HepG2 (cell line): ENCODE measurements at regions not wholly inside any gene's neighbourhood (a gene's known extent, or its start where the extent isn't known, plus 50 kb on each side); places are given as distances from the start of the nearest gene placed in this dataset.
A peak's percentile ranks its signal among the peaks of the same experiment; 100 is the strongest.

Experiments
- ATAC-seq: fragments of 200-7000 bp; cut with Tn5 transposase; 3 replicates; pipeline ENCODE4 v1.9.1; 2020; ENCODE audit warnings: mild to moderate bottlenecking, moderate library complexity
- BruUV-seq: library from RNA; stranded (reverse); fragments of 400-500 nt; replicated peaks from 2 replicates; lab custom pipeline; 2021; lab: Mats Ljungman, UMichigan
- CTCF ChIA-PET: fragments of 300-600 bp; formaldehyde crosslinking; extraction: SDS; loops from one replicate; lab custom pipeline; 2021; ENCODE audit warnings: low total read pairs, inconsistent platforms, low intra/inter-chr PET ratio; lab: Yijun Ruan, JAX
- POLR2A ChIA-PET: fragments of 350-600 bp; sonication (Branson Sonifier 250); formaldehyde crosslinking; loops from one replicate; lab custom pipeline; 2020; ENCODE audit warnings: antibody characterized with exemption, inconsistent platforms; lab: Yijun Ruan, JAX
- DNase-seq: peaks from one replicate; pipeline ENCODE4 v3.0.0-alpha.2; 2015; ENCODE audit warnings: low spot score
- FAIRE-seq: peaks from 3 replicates; lab custom pipeline; 2011; peaks lifted over from hg19 to GRCh38; lab: Jason Lieb, UNC
- H2AFZ ChIP-seq: one replicate; pipeline ENCODE4 v1.6.1; 2011; ENCODE audit warnings: low read length, inconsistent platforms
- H3K27ac ChIP-seq: fragments of 300-600 bp; 3 replicates; pipeline ENCODE4 v1.8.0; 2011; ENCODE audit warnings: mixed run types, mild to moderate bottlenecking, mixed read lengths, low read length, inconsistent platforms; ENCODE audit not compliant: insufficient read depth; ENCODE audit errors: extremely low read length
- H3K27me3 ChIP-seq, 2 experiments: fragments of 200-600 bp in 1 of 2; 2 replicates in 1 of 2; 3 replicates in 1 of 2; pipeline versions ENCODE4 v1.6.0 to v1.8.0; 2011; ENCODE audit warnings: low read length in 2 of 2, mild to moderate bottlenecking in 2 of 2, moderate library complexity in 2 of 2, inconsistent platforms in 1 of 2; ENCODE audit not compliant: insufficient read depth in 2 of 2, control insufficient read depth in 1 of 2
- H3K36me3 ChIP-seq, 2 experiments: fragments of 200-600 bp in 1 of 2; replicated peaks in 1 of 2; 2 replicates in 1 of 2; 3 replicates in 1 of 2; pipeline versions ENCODE4 v1.5.1 to v1.8.0; 2011; ENCODE audit warnings: low read length in 2 of 2, inconsistent platforms in 1 of 2; ENCODE audit not compliant: insufficient read depth in 2 of 2, control insufficient read depth in 1 of 2
- H3K4me1 ChIP-seq: 2 replicates; pipeline ENCODE4 v1.5.1; 2012; ENCODE audit warnings: low read length, inconsistent platforms; ENCODE audit not compliant: insufficient read depth
- H3K4me2 ChIP-seq: 2 replicates; pipeline ENCODE4 v1.6.0; 2011; ENCODE audit warnings: low read depth, low read length, inconsistent platforms
- H3K4me3 ChIP-seq, 3 experiments: fragments of 200-600 bp in 1 of 3; sonication (generic), shearing (Covaris generic) in 1 of 3; replicated peaks in 1 of 3; 2 replicates each; pipeline ENCODE4 v1.5.1; 2011 to 2016; ENCODE audit warnings: low read length in 3 of 3, inconsistent platforms in 2 of 3, low read depth in 2 of 3, mild to moderate bottlenecking in 2 of 3, control low read depth in 1 of 3, mixed read lengths in 1 of 3; ENCODE audit not compliant: insufficient read depth in 1 of 3
- H3K79me2 ChIP-seq: one replicate; pipeline ENCODE4 v1.6.1; 2011; ENCODE audit warnings: low read length, inconsistent platforms; ENCODE audit not compliant: insufficient read depth
- H3K9ac ChIP-seq: 2 replicates; pipeline ENCODE4 v1.6.0; 2011; ENCODE audit warnings: mild to moderate bottlenecking, low read depth, low read length, inconsistent platforms; ENCODE audit not compliant: insufficient read depth
- H3K9me3 ChIP-seq: 2 replicates; pipeline ENCODE4 v1.5.1; 2012; ENCODE audit warnings: mild to moderate bottlenecking, low read length
- H4K20me1 ChIP-seq: 2 replicates; pipeline ENCODE4 v1.6.0; 2011; ENCODE audit warnings: inconsistent platforms, mild to moderate bottlenecking, low read length, moderate library complexity; ENCODE audit not compliant: insufficient read depth
- CCDC6 ChIP-seq: sonication (generic); formaldehyde crosslinking; IDR thresholded peaks from 2 replicates; pipeline ENCODE4 v1.8.1; 2022; ENCODE audit warnings: mild to moderate bottlenecking, missing genetic modification reagents, moderate library complexity
- CEBPG ChIP-seq: IDR thresholded peaks from 2 replicates; pipeline ENCODE4 v1.6.1; 2016
- EHMT2 ChIP-seq: fragments of 200-600 bp; sonication (generic); IDR thresholded peaks from 2 replicates; pipeline ENCODE4 v1.7.0; 2017; ENCODE audit warnings: antibody characterized with exemption, low read depth, low read length, borderline replicate concordance
- ETS1 ChIP-seq: sonication (generic); formaldehyde crosslinking; IDR thresholded peaks from 2 replicates; pipeline ENCODE4 v1.4.0; 2020; ENCODE audit warnings: missing genetic modification reagents
- ISL2 ChIP-seq: sonication (generic); formaldehyde crosslinking; IDR thresholded peaks from 2 replicates; pipeline ENCODE4 v1.5.0; 2020; ENCODE audit warnings: missing genetic modification reagents
- MTF1 ChIP-seq: sonication (generic); formaldehyde crosslinking; IDR thresholded peaks from 2 replicates; pipeline ENCODE4 v1.5.0; 2020; ENCODE audit warnings: missing genetic modification reagents
- NFE2L2 ChIP-seq: fragments of 150-350 bp; IDR thresholded peaks from 2 replicates; pipeline ENCODE4 v1.6.1; 2014; ENCODE audit warnings: low read length
- SMAD3 ChIP-seq: sonication (generic); formaldehyde crosslinking; IDR thresholded peaks from 2 replicates; pipeline ENCODE4 v1.4.0; 2020; ENCODE audit warnings: missing genetic modification reagents
- TEAD2 ChIP-seq: sonication (generic); formaldehyde crosslinking; IDR thresholded peaks from 2 replicates; pipeline ENCODE4 v1.9.0; 2021; ENCODE audit warnings: missing genetic modification reagents
- TSC22D2 ChIP-seq: sonication (generic); formaldehyde crosslinking; IDR thresholded peaks from 2 replicates; pipeline ENCODE4 v1.5.1; 2020; ENCODE audit warnings: missing genetic modification reagents, mild to moderate bottlenecking, borderline replicate concordance
- ZNF143 ChIP-seq: sonication (generic); formaldehyde crosslinking; IDR thresholded peaks from 2 replicates; pipeline ENCODE4 v1.4.0; 2020; ENCODE audit warnings: missing genetic modification reagents
- ZNF20 ChIP-seq: sonication (generic); formaldehyde crosslinking; IDR thresholded peaks from 2 replicates; pipeline ENCODE4 v1.4.0; 2020; ENCODE audit warnings: mild to moderate bottlenecking, moderate library complexity, missing genetic modification reagents
- ZNF264 ChIP-seq: sonication (generic); formaldehyde crosslinking; IDR thresholded peaks from 2 replicates; pipeline ENCODE4 v1.4.0; 2020; ENCODE audit warnings: missing genetic modification reagents
- ZNF572 ChIP-seq: sonication (generic); formaldehyde crosslinking; IDR thresholded peaks from 2 replicates; pipeline ENCODE4 v1.5.1; 2020; ENCODE audit warnings: mild to moderate bottlenecking, missing genetic modification reagents
- WGBS: methylation state at CpG from one replicate; pipeline ENCODE4 v1.1.6; 2017; ENCODE audit warnings: low lambda C conversion rate; 5-methylcytosine and 5-hydroxymethylcytosine counted together
- in situ Hi-C: cut with HindIII; loops from 2 replicates; pipeline ENCODE4 v1.10.0; 2017; ENCODE audit warnings: low pct_unique_long_range_greater_than_20kb; ENCODE audit not compliant: extremely low pct_ligation_motif_present
- intact Hi-C: fragments of 100-400 bp; cut with micrococcal nuclease; formaldehyde crosslinking; loops from one replicate; pipeline ENCODE4 v1.10.0; 2022; ENCODE audit not compliant: unreplicated experiment
- TF ChIP-seq, protein P1 (sequence below): sonication (generic); formaldehyde crosslinking; IDR thresholded peaks from 2 replicates; pipeline ENCODE4 v1.4.0; 2020; ENCODE audit warnings: low read depth, mild to moderate bottlenecking, missing genetic modification reagents
- TF ChIP-seq, protein P2 (sequence below): IDR thresholded peaks from 2 replicates; pipeline ENCODE4 v1.6.1; 2016

DNA sequence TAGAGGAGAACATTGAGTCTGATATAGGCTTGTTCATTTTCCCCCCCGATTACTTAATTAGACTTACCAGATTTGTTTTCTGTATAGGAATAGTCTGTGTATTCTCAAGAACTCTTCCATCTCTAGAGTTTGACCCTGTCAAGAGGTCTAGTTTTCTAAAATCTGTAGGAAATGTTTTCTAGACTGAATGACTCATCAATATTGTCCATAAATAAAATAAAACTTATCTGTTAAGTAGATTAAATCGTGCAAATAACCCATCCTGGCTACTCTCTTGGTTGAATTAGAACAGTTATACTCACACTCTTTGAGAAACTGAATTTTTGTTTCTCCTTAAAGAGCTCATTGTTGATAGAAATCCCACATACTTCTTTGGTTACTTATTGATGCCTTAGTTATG, 299.2 kb upstream of the CWC22 start:
- no peak overlapping the region for H2AFZ ChIP-seq
- 0% methylated on average over 2 of the region's 2 CpGs for WGBS
- no peaks in the 10 kb centered on the region for H3K4me1 ChIP-seq
- no peak overlapping the region for H3K9ac ChIP-seq
- no peaks in the 10 kb centered on the region for H4K20me1 ChIP-seq
- H3K79me2 ChIP-seq: no peaks in the 10 kb centered on the region
- H3K27me3 ChIP-seq: no peaks in the 10 kb centered on the region
- intact Hi-C loops: no loop called here
- ChIA-PET POLR2A (no interaction called here), CTCF (no interaction called here)
- no peak overlapping the region for H3K4me2 ChIP-seq
- no TSS peak for BruUV-seq
- peaks cover 12% of the 10 kb centered on the region; the same call in 1 of the 2 replicates for H3K9me3 ChIP-seq
- ATAC-seq (no peak), DNase-seq (no peak), FAIRE-seq (no peak)
- TF ChIP-seq TSC22D2 (CRISPR knock-in tag) (no peak), ZNF264 (CRISPR knock-in tag) (no peak), NFE2L2 (peak; percentile 56; the same call in 1 of the 2 replicates)
- in situ Hi-C loops: no loop called here
- H3K4me3 ChIP-seq: no peak overlapping the region
- H3K36me3 ChIP-seq: no peaks in the 10 kb centered on the region
- no peak overlapping the region for H3K27ac ChIP-seq

- Histone ChIP-seq H3K4me3 (no peak overlapping the region), H3K9me3 (no peaks in the 10 kb centered on the region; the same call in 1 of the 2 replicates), H4K20me1 (no peaks in the 10 kb centered on the region), H3K4me2 (no peak overlapping the region), H3K4me1 (peaks cover 19% of the 10 kb centered on the region), H3K27ac (no peak overlapping the region), H3K9ac (no peak overlapping the region), H3K79me2 (no peaks in the 10 kb centered on the region), H3K27me3 (no peaks in the 10 kb centered on the region; a peak in 1 of 5 replicates), H3K36me3 (no peaks in the 10 kb centered on the region), H2AFZ (no peak overlapping the region)
- CTCF ChIA-PET: no interaction called here
- FAIRE-seq: no peak
- no peak for DNase-seq
- intact Hi-C loops: no loop called here
- no peak for ATAC-seq
- WGBS: 26% methylated on average over 6 of the region's 6 CpGs
- in situ Hi-C loops: no loop called here
- POLR2A ChIA-PET: no interaction called here
- BruUV-seq: no TSS peak
- TF ChIP-seq, protein P1, sequence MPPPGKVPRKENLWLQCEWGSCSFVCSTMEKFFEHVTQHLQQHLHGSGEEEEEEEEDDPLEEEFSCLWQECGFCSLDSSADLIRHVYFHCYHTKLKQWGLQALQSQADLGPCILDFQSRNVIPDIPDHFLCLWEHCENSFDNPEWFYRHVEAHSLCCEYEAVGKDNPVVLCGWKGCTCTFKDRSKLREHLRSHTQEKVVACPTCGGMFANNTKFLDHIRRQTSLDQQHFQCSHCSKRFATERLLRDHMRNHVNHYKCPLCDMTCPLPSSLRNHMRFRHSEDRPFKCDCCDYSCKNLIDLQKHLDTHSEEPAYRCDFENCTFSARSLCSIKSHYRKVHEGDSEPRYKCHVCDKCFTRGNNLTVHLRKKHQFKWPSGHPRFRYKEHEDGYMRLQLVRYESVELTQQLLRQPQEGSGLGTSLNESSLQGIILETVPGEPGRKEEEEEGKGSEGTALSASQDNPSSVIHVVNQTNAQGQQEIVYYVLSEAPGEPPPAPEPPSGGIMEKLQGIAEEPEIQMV (CRISPR knock-in tag): no peak
- TF ChIP-seq CEBPG (CRISPR knock-in tag): no peak
- no peak for TF ChIP-seq SMAD3
- no peak for TF ChIP-seq ISL2 (CRISPR knock-in tag)
- TF ChIP-seq ETS1 (CRISPR knock-in tag): no peak
- TF ChIP-seq TEAD2: no peak
- no peak for TF ChIP-seq CCDC6 (CRISPR knock-in tag)
- no peak for TF ChIP-seq ZNF143 (CRISPR knock-in tag)
- TF ChIP-seq ZNF20: no peak
- no peak for TF ChIP-seq MTF1
- TF ChIP-seq EHMT2: no peak
- no peak for TF ChIP-seq ZNF572 (CRISPR knock-in tag)
- TF ChIP-seq, protein P2, sequence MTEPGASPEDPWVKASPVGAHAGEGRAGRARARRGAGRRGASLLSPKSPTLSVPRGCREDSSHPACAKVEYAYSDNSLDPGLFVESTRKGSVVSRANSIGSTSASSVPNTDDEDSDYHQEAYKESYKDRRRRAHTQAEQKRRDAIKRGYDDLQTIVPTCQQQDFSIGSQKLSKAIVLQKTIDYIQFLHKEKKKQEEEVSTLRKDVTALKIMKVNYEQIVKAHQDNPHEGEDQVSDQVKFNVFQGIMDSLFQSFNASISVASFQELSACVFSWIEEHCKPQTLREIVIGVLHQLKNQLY (CRISPR knock-in tag): no peak
These were observed 284.7 kb upstream of the CWC22 start for GRCh38 chr2:180291552-180292421.
